ENCODE measurements at regions not wholly inside any gene's neighbourhood (a gene's known extent, or its start where the extent isn't known, plus 50 kb on each side); places are given as distances from the start of the nearest gene placed in this dataset.
A peak's percentile ranks its signal among the peaks of the same experiment; 100 is the strongest.

- TF ChIP-seq CTCF (conservative IDR thresholded peaks at IDR 0.05), result no peak
- Mint-ChIP-seq H3K4me3 (no peak overlapping the region), H3K27me3 (ENCODE audit: low read depth) (no peaks in the 10 kb centered on the region), H3K9me3 (no peaks in the 10 kb centered on the region), H3K4me1 (no peaks in the 10 kb centered on the region), H3K27ac (ENCODE audit: unreplicated experiment) (no peak overlapping the region), H3K36me3 (ENCODE audit: low read depth) (no peaks in the 10 kb centered on the region)
- DNase-seq (ENCODE audit: low read depth, low spot score), result no peak
Observed at GRCh38 chr12:62003226-62003625, 257.0 kb upstream of the USP15 start.

- TF ChIP-seq CTCF (conservative IDR thresholded peaks at IDR 0.05), result no peak
- H3K9me3 Mint-ChIP-seq, result no peaks in the 10 kb centered on the region
- no peak overlapping the region for H3K4me3 Mint-ChIP-seq
- no peaks in the 10 kb centered on the region for H3K36me3 Mint-ChIP-seq (ENCODE audit: low read depth)
- H3K27me3 Mint-ChIP-seq (ENCODE audit: low read depth), result no peaks in the 10 kb centered on the region
- no peak for DNase-seq (ENCODE audit: low read depth, low spot score)
- H3K27ac Mint-ChIP-seq (ENCODE audit: unreplicated experiment), result no peak overlapping the region
- no peaks in the 10 kb centered on the region for H3K4me1 Mint-ChIP-seq
Observed at GRCh38 chr12:62003701-62004100, 256.5 kb upstream of the USP15 start.

- Mint-ChIP-seq H3K9me3 (no peaks in the 10 kb centered on the region), H3K4me1 (no peaks in the 10 kb centered on the region), H3K36me3 (ENCODE audit: low read depth) (no peaks in the 10 kb centered on the region), H3K27ac (ENCODE audit: unreplicated experiment) (no peak overlapping the region), H3K4me3 (no peak overlapping the region), H3K27me3 (ENCODE audit: low read depth) (no peaks in the 10 kb centered on the region)
- DNase-seq (ENCODE audit: low read depth, low spot score), result no peak
- TF ChIP-seq CTCF (conservative IDR thresholded peaks at IDR 0.05), result no peak
Observed at GRCh38 chr12:62005615-62006014, 254.6 kb upstream of the USP15 start.

GRCh38 chr12:62006076-62006732 is 254.0 kb upstream of the USP15 start:
- DNase-seq (ENCODE audit: low read depth, low spot score), result peak; percentile 22
- Mint-ChIP-seq H3K36me3 (ENCODE audit: low read depth) (no peaks in the 10 kb centered on the region), H3K4me1 (no peaks in the 10 kb centered on the region), H3K4me3 (no peak overlapping the region), H3K9me3 (no peaks in the 10 kb centered on the region), H3K27ac (ENCODE audit: unreplicated experiment) (no peak overlapping the region), H3K27me3 (ENCODE audit: low read depth) (no peaks in the 10 kb centered on the region)
- peak; percentile 85 for TF ChIP-seq CTCF (conservative IDR thresholded peaks at IDR 0.05)

GRCh38 chr12:62008703-62009102 is 251.5 kb upstream of the USP15 start:
- Mint-ChIP-seq H3K27ac (ENCODE audit: unreplicated experiment) (no peak overlapping the region), H3K36me3 (ENCODE audit: low read depth) (no peaks in the 10 kb centered on the region), H3K4me3 (no peak overlapping the region), H3K27me3 (ENCODE audit: low read depth) (no peaks in the 10 kb centered on the region), H3K9me3 (peaks cover 3% of the 10 kb centered on the region), H3K4me1 (no peaks in the 10 kb centered on the region)
- no peak for DNase-seq (ENCODE audit: low read depth, low spot score)
- TF ChIP-seq CTCF (conservative IDR thresholded peaks at IDR 0.05), result no peak
